ENCODE measurements at regions not wholly inside any gene's neighbourhood (a gene's known extent, or its start where the extent isn't known, plus 50 kb on each side); places are given as distances from the start of the nearest gene placed in this dataset.

DNA sequence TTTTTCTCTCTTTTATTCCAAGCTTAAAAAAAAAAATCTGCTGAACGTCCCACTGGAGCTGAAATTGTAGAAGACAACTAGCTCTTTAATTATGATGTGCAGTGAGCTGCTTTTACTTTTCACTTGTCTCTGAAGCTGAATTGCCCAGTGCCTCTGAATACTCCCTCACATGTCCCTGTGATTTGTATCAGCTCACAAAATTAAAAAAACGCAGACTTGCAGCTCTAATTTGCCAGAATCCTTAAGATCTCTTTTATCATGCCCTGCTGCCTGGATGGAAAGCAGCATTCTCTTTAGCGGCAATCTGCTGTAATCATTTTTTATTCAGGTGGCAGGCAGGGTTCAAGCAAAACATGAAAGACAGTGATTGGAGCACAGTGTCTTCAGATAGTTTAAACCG lies 443.8 kb upstream of the SPTLC3 start (continued):
- TF ChIP-seq, protein P1, sequence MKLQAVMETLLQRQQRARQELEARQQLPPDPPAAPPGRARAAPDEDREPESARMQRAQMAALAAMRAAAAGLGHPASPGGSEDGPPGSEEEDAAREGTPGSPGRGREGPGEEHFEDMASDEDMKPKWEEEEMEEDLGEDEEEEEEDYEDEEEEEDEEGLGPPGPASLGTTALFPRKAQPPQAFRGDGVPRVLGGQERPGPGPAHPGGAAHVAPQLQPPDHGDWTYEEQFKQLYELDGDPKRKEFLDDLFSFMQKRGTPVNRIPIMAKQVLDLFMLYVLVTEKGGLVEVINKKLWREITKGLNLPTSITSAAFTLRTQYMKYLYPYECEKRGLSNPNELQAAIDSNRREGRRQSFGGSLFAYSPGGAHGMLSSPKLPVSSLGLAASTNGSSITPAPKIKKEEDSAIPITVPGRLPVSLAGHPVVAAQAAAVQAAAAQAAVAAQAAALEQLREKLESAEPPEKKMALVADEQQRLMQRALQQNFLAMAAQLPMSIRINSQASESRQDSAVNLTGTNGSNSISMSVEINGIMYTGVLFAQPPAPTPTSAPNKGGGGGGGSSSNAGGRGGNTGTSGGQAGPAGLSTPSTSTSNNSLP (IDR thresholded peaks at IDR 0.05; ENCODE audit: borderline replicate concordance, low read depth, low read length): no peak
- TF ChIP-seq, protein P2, sequence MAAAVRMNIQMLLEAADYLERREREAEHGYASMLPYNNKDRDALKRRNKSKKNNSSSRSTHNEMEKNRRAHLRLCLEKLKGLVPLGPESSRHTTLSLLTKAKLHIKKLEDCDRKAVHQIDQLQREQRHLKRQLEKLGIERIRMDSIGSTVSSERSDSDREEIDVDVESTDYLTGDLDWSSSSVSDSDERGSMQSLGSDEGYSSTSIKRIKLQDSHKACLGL (CRISPR knock-in tag; IDR thresholded peaks at IDR 0.05; ENCODE audit: borderline replicate concordance, poor library complexity, severe bottlenecking): no peak
- TF ChIP-seq SUPT5H (IDR thresholded peaks at IDR 0.05) (no peak), MCM3 (IDR thresholded peaks at IDR 0.05) (no peak), SOX6 (IDR thresholded peaks at IDR 0.05) (no peak), FOXA1 (IDR thresholded peaks at IDR 0.05; ENCODE audit: borderline replicate concordance) (no peak), CREM (IDR thresholded peaks at IDR 0.05; ENCODE audit: low read depth) (no peak), EGR1 (conservative IDR thresholded peaks at IDR 0.05) (no peak)
- TF ChIP-seq, protein P3, sequence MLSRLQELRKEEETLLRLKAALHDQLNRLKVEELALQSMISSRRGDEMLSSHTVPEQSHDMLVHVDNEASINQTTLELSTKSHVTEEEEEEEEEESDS (CRISPR knock-in tag; IDR thresholded peaks at IDR 0.05): no peak

DNA sequence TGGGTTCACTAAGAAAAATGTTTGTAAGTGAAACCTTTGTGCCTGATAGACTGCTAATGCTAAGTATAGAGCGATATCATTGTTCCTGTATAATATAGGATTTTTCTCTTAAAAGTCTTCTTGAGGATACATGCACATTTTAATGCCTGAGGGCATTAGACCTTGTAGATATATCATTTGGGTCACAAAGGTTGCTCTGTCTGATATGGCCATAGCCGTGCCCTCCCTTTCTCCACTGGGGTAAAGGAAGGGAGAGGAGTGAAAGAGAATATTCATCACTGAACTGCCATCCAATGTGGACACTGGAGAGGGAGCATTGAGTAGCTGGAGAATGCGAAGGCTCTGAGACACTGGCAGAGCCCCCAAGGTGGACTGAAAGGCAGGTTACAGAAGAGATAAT lies 442.2 kb upstream of the SPTLC3 start:
- Histone ChIP-seq H3K4me3 (no peak overlapping the region), H2AFZ (ENCODE audit: low read depth, low read length) (no peak overlapping the region), H3K27me3 (ENCODE audit: control insufficient read depth in 2 of 2, insufficient read depth in 2 of 2, low read length in 2 of 2) (no peaks in the 10 kb centered on the region), H3K9ac (ENCODE audit: insufficient read depth in 1 of 2, low read depth in 2 of 2, low read length in 2 of 2) (no peak overlapping the region), H4K20me1 (replicated peaks; ENCODE audit: control insufficient read depth, insufficient read depth, low read length) (no peaks in the 10 kb centered on the region), H3K4me1 (replicated peaks in 1 of 2; ENCODE audit: control insufficient read depth in 2 of 2, insufficient read depth in 2 of 2, low read length in 2 of 2) (no peaks in the 10 kb centered on the region), H3K4me2 (ENCODE audit: insufficient read depth, low read length) (no peak overlapping the region), H3K9me1 (ENCODE audit: control insufficient read depth, insufficient read depth, low read length) (no peaks in the 10 kb centered on the region), H3K9me3 (replicated peaks; ENCODE audit: control insufficient read depth, insufficient read depth, low read depth, low read length) (no peaks in the 10 kb centered on the region), H3K79me2 (ENCODE audit: control insufficient read depth, insufficient read depth, low read length) (no peaks in the 10 kb centered on the region), H3K27ac (ENCODE audit: extremely low read depth, low read depth, low read length) (no peak overlapping the region), H3K36me3 (ENCODE audit: control insufficient read depth, insufficient read depth, low read length) (no peaks in the 10 kb centered on the region)
- DNase-seq (ENCODE audit: extremely low read depth in 1 of 4, low spot score in 3 of 4): no peak
- no TSS peak for BruUV-seq (replicated peaks)
- in situ Hi-C loops (cut with MboI): no loop called here
- 0% methylated on average over 3 of the region's 3 CpGs for whole genome bisulfite sequencing (ENCODE audit: insufficient coverage, low coverage, missing lambda C conversion rate)
- FAIRE-seq: no peak
- POLR2A ChIA-PET: no interaction called here
- intact Hi-C loops (cut with micrococcal nuclease): no loop called here
- ATAC-seq: no peak
- CTCF ChIA-PET (ENCODE audit: low intra/inter-chr PET ratio): no interaction called here
- TF ChIP-seq HDAC3 (IDR thresholded peaks at IDR 0.05; ENCODE audit: borderline replicate concordance, partially characterized antibody) (no peak), ZNF696 (CRISPR knock-in tag; conservative IDR thresholded peaks at IDR 0.05) (no peak), ZSCAN29 (IDR thresholded peaks at IDR 0.05) (no peak), TCF3 (CRISPR knock-in tag; IDR thresholded peaks at IDR 0.05) (no peak), ADNP (tag; IDR thresholded peaks at IDR 0.05) (no peak), OTX1 (CRISPR knock-in tag; IDR thresholded peaks at IDR 0.05) (no peak), PHTF2 (CRISPR knock-in tag; IDR thresholded peaks at IDR 0.05) (no peak), GABPA (tag; conservative IDR thresholded peaks at IDR 0.05; ENCODE audit: low read depth) (no peak), DPF2 (IDR thresholded peaks at IDR 0.05) (no peak), ARID2 (IDR thresholded peaks at IDR 0.05) (no peak), MTA3 (IDR thresholded peaks at IDR 0.05; ENCODE audit: borderline replicate concordance) (no peak)
- TF ChIP-seq, protein P4, sequence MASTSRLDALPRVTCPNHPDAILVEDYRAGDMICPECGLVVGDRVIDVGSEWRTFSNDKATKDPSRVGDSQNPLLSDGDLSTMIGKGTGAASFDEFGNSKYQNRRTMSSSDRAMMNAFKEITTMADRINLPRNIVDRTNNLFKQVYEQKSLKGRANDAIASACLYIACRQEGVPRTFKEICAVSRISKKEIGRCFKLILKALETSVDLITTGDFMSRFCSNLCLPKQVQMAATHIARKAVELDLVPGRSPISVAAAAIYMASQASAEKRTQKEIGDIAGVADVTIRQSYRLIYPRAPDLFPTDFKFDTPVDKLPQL (IDR thresholded peaks at IDR 0.05; ENCODE audit: extremely low read depth, insufficient read length): no peak
- TF ChIP-seq, protein P5, sequence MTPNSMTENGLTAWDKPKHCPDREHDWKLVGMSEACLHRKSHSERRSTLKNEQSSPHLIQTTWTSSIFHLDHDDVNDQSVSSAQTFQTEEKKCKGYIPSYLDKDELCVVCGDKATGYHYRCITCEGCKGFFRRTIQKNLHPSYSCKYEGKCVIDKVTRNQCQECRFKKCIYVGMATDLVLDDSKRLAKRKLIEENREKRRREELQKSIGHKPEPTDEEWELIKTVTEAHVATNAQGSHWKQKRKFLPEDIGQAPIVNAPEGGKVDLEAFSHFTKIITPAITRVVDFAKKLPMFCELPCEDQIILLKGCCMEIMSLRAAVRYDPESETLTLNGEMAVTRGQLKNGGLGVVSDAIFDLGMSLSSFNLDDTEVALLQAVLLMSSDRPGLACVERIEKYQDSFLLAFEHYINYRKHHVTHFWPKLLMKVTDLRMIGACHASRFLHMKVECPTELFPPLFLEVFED (CRISPR knock-in tag; conservative IDR thresholded peaks at IDR 0.05): no peak
